SH-SY5Y (cell line): ENCODE measurements at regions not wholly inside any gene's neighbourhood (a gene's known extent, or its start where the extent isn't known, plus 50 kb on each side); places are given as distances from the start of the nearest gene placed in this dataset.

Experiments used
- GATA2 ChIP-seq: IDR thresholded peaks from 2 replicates; pipeline ENCODE4 v1.6.1; 2011; ENCODE audit warnings: mild to moderate bottlenecking, low read depth, low read length
- GATA3 ChIP-seq: IDR thresholded peaks from 2 replicates; pipeline ENCODE4 v1.6.1; 2011; ENCODE audit warnings: low read depth, mild to moderate bottlenecking, low read length, moderate library complexity

- TF ChIP-seq GATA3, result no peak
- no peak for TF ChIP-seq GATA2
Measured at GRCh38 chr13:99446242-99446641, 55.0 kb upstream of the TM9SF2 start.
